ENCODE measurements at regions not wholly inside any gene's neighbourhood (a gene's known extent, or its start where the extent isn't known, plus 50 kb on each side); places are given as distances from the start of the nearest gene placed in this dataset.
"Not testable (repeated sequence)": the region's sequence is repeated elsewhere in the genome, so short reads cannot be mapped to it uniquely, and the experiment has no call there.

DNA sequence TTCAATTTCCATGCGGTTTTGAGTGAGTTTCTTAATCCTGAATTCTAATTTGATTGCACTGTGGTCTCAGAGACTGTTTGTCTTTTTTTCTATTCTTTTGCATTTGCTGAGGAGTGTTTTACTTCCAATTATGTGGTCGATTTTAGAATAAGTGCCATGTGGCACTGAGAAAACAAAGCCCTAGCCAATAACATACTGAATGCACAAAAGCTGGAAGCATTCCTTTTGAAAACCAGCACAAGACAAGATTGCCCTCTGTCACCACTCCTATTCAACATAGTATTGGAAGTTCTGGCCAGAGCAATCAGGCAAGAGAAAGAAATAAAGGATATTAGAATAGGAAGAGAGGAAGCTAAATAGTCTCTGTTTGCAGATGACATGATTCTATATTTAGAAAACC, 66.7 kb upstream of the SLITRK5 start:
- TF ChIP-seq CTCF, EZH2 (IDR thresholded peaks at IDR 0.05): not testable (repeated sequence)

Data from neural progenitor cell (in vitro differentiated cells).